Suprapubic skin (tissue), 4 donors: ENCODE measurements at regions not wholly inside any gene's neighbourhood (a gene's known extent, or its start where the extent isn't known, plus 50 kb on each side); places are given as distances from the start of the nearest gene placed in this dataset.

Experiments
- CTCF ChIP-seq, 2 donors: fragments of 200-600 bp in 1 of 2; fragments of 450-650 bp in 1 of 2; sonication (generic) in 1 of 2; IDR thresholded peaks; one replicate each; pipeline ENCODE4 v1.5.1; 2016 to 2019; ENCODE audit warnings: antibody characterized with exemption in 2 of 2, mild to moderate bottlenecking in 1 of 2, moderate library complexity in 1 of 2
- EP300 ChIP-seq: sonication (generic); formaldehyde crosslinking; IDR thresholded peaks from one replicate; pipeline ENCODE4 v1.6.1; 2017; ENCODE audit warnings: antibody characterized with exemption
- POLR2A ChIP-seq, 2 donors: fragments of 450-650 bp; IDR thresholded peaks; one replicate each; pipeline ENCODE4 v1.6.1; 2017; ENCODE audit warnings: antibody characterized with exemption in 2 of 2, mild to moderate bottlenecking in 2 of 2, moderate library complexity in 2 of 2
- POLR2AphosphoS5 ChIP-seq, 3 donors: sonication (generic); formaldehyde crosslinking; IDR thresholded peaks; one replicate each; pipeline ENCODE4 v1.6.1; 2017; ENCODE audit warnings: antibody characterized with exemption in 3 of 3

- TF ChIP-seq CTCF (IDR thresholded peaks at IDR 0.05) (no peak), POLR2A (IDR thresholded peaks at IDR 0.05) (no peak), EP300 (no peak), POLR2AphosphoS5 (IDR thresholded peaks at IDR 0.05) (no peak)
These were observed 191.9 kb upstream of the SLC35B3 start for GRCh38 chr6:8627085-8627861.
